Trophoblast cell (in vitro differentiated cells and primary cell): ENCODE measurements at regions not wholly inside any gene's neighbourhood (a gene's known extent, or its start where the extent isn't known, plus 50 kb on each side); places are given as distances from the start of the nearest gene placed in this dataset.
"Not testable (repeated sequence)": the region's sequence is repeated elsewhere in the genome, so short reads cannot be mapped to it uniquely, and the experiment has no call there.

Experiments used
- DNase-seq, 2 donors: peaks; one replicate each; pipeline ENCODE4 v3.0.0-alpha.2; 2016
- H2AFZ ChIP-seq: 2 replicates; pipeline ENCODE4 v1.6.1; 2013; ENCODE audit warnings: low read length, moderate library complexity, mild to moderate bottlenecking; ENCODE audit not compliant: insufficient read depth, poor library complexity
- H2AK5ac ChIP-seq: 2 replicates; pipeline ENCODE4 v1.6.1; 2013; ENCODE audit warnings: mild to moderate bottlenecking, low read length
- H2BK120ac ChIP-seq: 2 replicates; pipeline ENCODE4 v1.6.1; 2013; ENCODE audit warnings: low read length, mild to moderate bottlenecking, moderate library complexity; ENCODE audit not compliant: insufficient read depth, poor library complexity
- H2BK12ac ChIP-seq: 2 replicates; pipeline ENCODE4 v1.6.1; 2013; ENCODE audit warnings: mild to moderate bottlenecking, low read length, moderate library complexity
- H2BK5ac ChIP-seq: 2 replicates; pipeline ENCODE4 v1.6.1; 2013; ENCODE audit warnings: low read length, low read depth, moderate library complexity, mild to moderate bottlenecking; ENCODE audit not compliant: poor library complexity
- H3K14ac ChIP-seq: 2 replicates; pipeline ENCODE4 v1.6.1; 2013; ENCODE audit warnings: mild to moderate bottlenecking, low read length
- H3K18ac ChIP-seq: 2 replicates; pipeline ENCODE4 v1.6.1; 2013; ENCODE audit warnings: mild to moderate bottlenecking, low read length
- H3K23ac ChIP-seq: 2 replicates; pipeline ENCODE4 v1.6.1; 2013; ENCODE audit warnings: low read length
- H3K27ac ChIP-seq: 2 replicates; pipeline ENCODE4 v1.5.1; 2013; ENCODE audit warnings: low read depth, mild to moderate bottlenecking, inconsistent platforms, low read length, moderate library complexity
- H3K27me3 ChIP-seq: 2 replicates; pipeline ENCODE4 v1.6.1; 2013; ENCODE audit warnings: inconsistent platforms, mild to moderate bottlenecking, low read length, moderate library complexity; ENCODE audit not compliant: insufficient read depth
- H3K36me3 ChIP-seq, 2 experiments: 1 replicate in 1 of 2; 2 replicates in 1 of 2; pipeline ENCODE4 v1.6.1; 2013; ENCODE audit warnings: low read length in 2 of 2, mild to moderate bottlenecking in 2 of 2, moderate library complexity in 1 of 2; ENCODE audit not compliant: insufficient read depth in 2 of 2, control insufficient read depth in 1 of 2
- H3K4ac ChIP-seq: 2 replicates; pipeline ENCODE4 v1.6.1; 2013; ENCODE audit warnings: low read depth, mild to moderate bottlenecking, low read length, moderate library complexity
- H3K4me1 ChIP-seq, 2 experiments: 1 replicate in 1 of 2; 2 replicates in 1 of 2; pipeline ENCODE4 v1.6.1; 2013; ENCODE audit warnings: low read length in 2 of 2, mild to moderate bottlenecking in 2 of 2, moderate library complexity in 1 of 2; ENCODE audit not compliant: insufficient read depth in 2 of 2, control insufficient read depth in 1 of 2
- H3K4me2 ChIP-seq: 2 replicates; pipeline ENCODE4 v1.6.1; 2013; ENCODE audit warnings: inconsistent platforms, mild to moderate bottlenecking, low read length, moderate library complexity
- H3K4me3 ChIP-seq: 2 replicates; pipeline ENCODE4 v1.5.1; 2013; ENCODE audit warnings: mild to moderate bottlenecking, low read depth, low read length, inconsistent platforms
- H3K79me1 ChIP-seq: one replicate; pipeline ENCODE4 v1.6.1; 2013; ENCODE audit warnings: low read length
- H3K79me2 ChIP-seq: 2 replicates; pipeline ENCODE4 v1.6.1; 2013; ENCODE audit warnings: low read length, mild to moderate bottlenecking; ENCODE audit not compliant: control insufficient read depth, insufficient read depth, poor library complexity
- H3K9ac ChIP-seq: 2 replicates; pipeline ENCODE4 v1.6.1; 2013; ENCODE audit warnings: mild to moderate bottlenecking, low read length
- H3K9me3 ChIP-seq: 2 replicates; pipeline ENCODE4 v1.6.1; 2013; ENCODE audit warnings: low read depth, mild to moderate bottlenecking, control low read depth, inconsistent platforms, low read length; ENCODE audit not compliant: insufficient read depth
- H4K12ac ChIP-seq: 2 replicates; pipeline ENCODE4 v1.6.1; 2013; ENCODE audit warnings: low read depth, mild to moderate bottlenecking, low read length, moderate library complexity
- H4K8ac ChIP-seq: 2 replicates; pipeline ENCODE4 v1.6.1; 2013; ENCODE audit warnings: low read depth, mild to moderate bottlenecking, low read length, moderate library complexity
- H4K91ac ChIP-seq: one replicate; pipeline ENCODE4 v1.6.1; 2013; ENCODE audit warnings: low read depth, mild to moderate bottlenecking, low read length, moderate library complexity
- WGBS: extraction: QIAGEN DNeasy Blood & Tissue Kit; methylation state at CpG from one replicate; pipeline ENCODE4 v1.1.7; 2013; ENCODE audit warnings: missing lambda C conversion rate; ENCODE audit not compliant: insufficient read length, insufficient coverage; ENCODE audit errors: extremely low coverage; 5-methylcytosine and 5-hydroxymethylcytosine counted together

DNA sequence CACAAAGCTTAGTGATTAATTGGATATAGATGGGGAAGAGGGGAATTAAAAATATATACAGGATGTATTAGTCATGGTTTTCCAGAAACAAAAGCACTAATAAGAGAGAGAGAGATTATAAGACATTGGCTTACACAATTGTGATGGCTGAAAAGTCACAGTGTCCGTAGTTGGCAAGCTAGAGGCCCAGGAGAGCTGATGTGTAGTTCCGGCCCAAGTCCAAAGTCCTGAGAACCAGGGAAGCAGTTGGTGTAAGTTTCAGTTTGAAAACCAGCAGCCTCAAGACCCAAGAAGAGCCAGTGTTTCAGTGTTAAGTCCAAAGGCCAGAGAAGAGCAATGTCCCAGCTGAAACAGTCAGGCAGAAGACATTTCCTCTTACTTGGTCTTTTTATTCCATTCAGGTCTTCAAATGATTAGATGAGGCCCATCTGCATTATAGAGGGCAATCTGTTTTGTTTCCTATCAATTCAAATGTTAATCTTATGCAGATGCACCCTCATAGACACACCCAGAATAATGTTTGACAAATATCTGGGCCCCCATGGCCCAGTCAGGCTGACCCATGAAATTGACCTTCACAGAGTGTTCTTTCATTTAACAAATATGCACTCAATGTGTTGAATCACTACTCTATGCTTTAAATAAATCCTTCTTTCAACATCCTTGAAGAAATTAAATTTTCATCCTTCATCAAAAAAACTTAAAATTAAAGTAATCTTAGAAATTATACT is 67.2 kb upstream of the DIO2 start:
- WGBS: no CpG with 5 or more reads among the region's 2 CpGs

DNA sequence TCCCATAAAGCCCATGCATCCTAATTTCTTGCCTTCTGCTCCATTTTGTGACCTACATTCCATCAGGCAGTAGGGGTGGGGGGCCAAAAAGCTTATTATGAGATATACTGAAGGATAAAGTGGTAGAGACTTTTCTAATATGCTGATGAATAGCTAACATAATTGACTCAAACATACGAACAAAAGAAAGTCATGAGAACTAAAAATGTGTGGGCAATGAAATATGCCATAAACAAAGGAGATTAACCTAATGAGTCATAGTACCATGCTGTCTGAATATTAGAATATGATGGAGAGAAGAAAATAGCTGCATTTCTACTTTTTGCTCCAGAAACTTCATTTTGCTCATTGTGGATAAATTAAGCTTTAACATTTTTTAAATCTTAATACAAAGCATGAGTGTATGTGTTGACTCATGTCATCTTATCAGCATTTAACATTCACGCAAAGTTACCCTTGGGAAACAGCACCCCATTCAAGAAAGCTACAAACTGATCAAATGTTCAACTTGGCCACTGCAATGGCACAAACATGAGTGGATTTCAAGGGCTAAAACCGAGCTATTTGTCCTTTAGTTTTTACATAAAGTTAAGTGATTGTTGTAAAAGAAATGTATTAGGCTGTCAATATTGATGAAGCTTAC is 64.0 kb upstream of the DIO2 start:
- no peak overlapping the region for H3K4ac ChIP-seq
- no peak overlapping the region for H3K4me2 ChIP-seq
- no peak overlapping the region for H2BK12ac ChIP-seq
- no peaks in the 10 kb centered on the region for H3K4me1 ChIP-seq
- H3K27me3 ChIP-seq: no peaks in the 10 kb centered on the region
- no peak overlapping the region for H3K9ac ChIP-seq
- no peak overlapping the region for H3K23ac ChIP-seq
- H3K4me3 ChIP-seq: no peak overlapping the region
- no peak overlapping the region for H4K12ac ChIP-seq
- H3K9me3 ChIP-seq: no peaks in the 10 kb centered on the region
- no peak overlapping the region for H2BK5ac ChIP-seq
- H2AFZ ChIP-seq: no peak overlapping the region
- H3K27ac ChIP-seq: no peak overlapping the region
- WGBS: no CpG with 5 or more reads among the region's 3 CpGs
- H3K18ac ChIP-seq: no peak overlapping the region
- H3K79me2 ChIP-seq: no peaks in the 10 kb centered on the region
- no peak for DNase-seq
- no peak overlapping the region for H2AK5ac ChIP-seq
- no peak overlapping the region for H4K91ac ChIP-seq
- H3K79me1 ChIP-seq: no peaks in the 10 kb centered on the region
- H3K36me3 ChIP-seq: no peaks in the 10 kb centered on the region
- no peak overlapping the region for H2BK120ac ChIP-seq
- no peak overlapping the region for H4K8ac ChIP-seq
- no peak overlapping the region for H3K14ac ChIP-seq

More for the DNA sequence above, 67.2 kb upstream of the DIO2 start:
- Histone ChIP-seq H3K4me3 (no peak overlapping the region), H3K9me3 (no peaks in the 10 kb centered on the region), H3K14ac (no peak overlapping the region), H4K91ac (no peak overlapping the region), H3K23ac (no peak overlapping the region), H2BK5ac (no peak overlapping the region), H3K27ac (no peak overlapping the region), H2BK120ac (no peak overlapping the region), H4K8ac (no peak overlapping the region), H2AFZ (no peak overlapping the region), H3K79me2 (no peaks in the 10 kb centered on the region), H3K4ac (no peak overlapping the region), H3K4me1 (no peaks in the 10 kb centered on the region), H3K9ac (no peak overlapping the region), H3K4me2 (no peak overlapping the region), H3K18ac (no peak overlapping the region), H3K36me3 (no peaks in the 10 kb centered on the region), H3K79me1 (no peaks in the 10 kb centered on the region), H2AK5ac (no peak overlapping the region), H4K12ac (no peak overlapping the region), H3K27me3 (no peaks in the 10 kb centered on the region), H2BK12ac (no peak overlapping the region)
- no peak for DNase-seq

DNA sequence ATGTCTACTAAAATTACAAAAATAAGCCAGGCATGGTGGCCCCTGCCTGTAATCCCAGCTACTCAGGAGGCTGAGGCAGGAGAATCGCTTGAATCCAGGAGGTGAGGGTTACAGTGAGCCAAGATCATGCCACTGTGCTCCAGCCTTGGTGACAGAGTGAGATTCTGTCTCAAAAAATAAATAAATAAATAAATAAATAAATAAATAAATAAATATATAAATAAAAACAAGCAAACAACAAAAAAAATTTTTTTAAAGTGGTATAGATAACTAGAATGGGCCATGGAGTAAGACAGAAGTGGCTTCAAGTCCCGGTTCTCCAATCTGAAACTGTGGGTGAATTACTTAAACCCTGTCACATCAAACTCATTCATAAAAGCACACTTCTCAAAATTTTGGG is 63.0 kb upstream of the DIO2 start:
- H2BK120ac ChIP-seq, H3K36me3 ChIP-seq, H3K14ac ChIP-seq, H4K12ac ChIP-seq, H4K91ac ChIP-seq, H4K8ac ChIP-seq, H3K9ac ChIP-seq, H2BK5ac ChIP-seq, H3K79me1 ChIP-seq, H3K79me2 ChIP-seq, H3K4ac ChIP-seq, H3K23ac ChIP-seq, H2AFZ ChIP-seq, H3K27me3 ChIP-seq, H2BK12ac ChIP-seq, DNase-seq, H3K9me3 ChIP-seq, H3K4me3 ChIP-seq, H3K4me2 ChIP-seq, H3K18ac ChIP-seq, H3K27ac ChIP-seq, H3K4me1 ChIP-seq, H2AK5ac ChIP-seq: not testable (repeated sequence)
- no CpG with 5 or more reads among the region's 2 CpGs for WGBS

DNA sequence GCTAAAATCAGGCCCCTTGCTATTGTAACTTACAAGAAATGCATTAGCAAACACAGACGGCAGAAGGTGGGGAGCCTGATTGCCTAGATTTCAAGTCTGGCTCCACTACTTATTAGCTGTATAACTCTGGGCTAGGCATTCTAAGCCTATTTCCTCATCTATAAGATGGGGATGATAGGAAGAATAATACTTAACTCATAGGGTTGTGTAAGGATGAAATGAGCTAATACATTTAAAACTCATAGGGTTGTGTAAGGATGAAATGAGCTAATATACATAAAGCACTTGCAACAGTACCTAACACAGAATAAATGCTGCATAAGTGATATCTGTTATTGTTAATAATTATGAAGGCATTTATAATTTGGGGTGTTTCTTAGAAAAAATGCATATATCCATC is 60.1 kb upstream of the DIO2 start:
- no peak overlapping the region for H3K23ac ChIP-seq
- no peaks in the 10 kb centered on the region for H3K27me3 ChIP-seq
- no peaks in the 10 kb centered on the region for H3K79me1 ChIP-seq
- no peak overlapping the region for H4K8ac ChIP-seq
- H3K4ac ChIP-seq: no peak overlapping the region
- no peak overlapping the region for H2AFZ ChIP-seq
- H4K91ac ChIP-seq: no peak overlapping the region
- no peak overlapping the region for H3K27ac ChIP-seq
- H2AK5ac ChIP-seq: no peak overlapping the region
- no peak overlapping the region for H4K12ac ChIP-seq
- DNase-seq: no peak
- H3K79me2 ChIP-seq: no peaks in the 10 kb centered on the region
- no peak overlapping the region for H3K4me3 ChIP-seq
- H3K18ac ChIP-seq: no peak overlapping the region
- no CpG with 5 or more reads among the region's 1 CpG for WGBS
- H3K14ac ChIP-seq: no peak overlapping the region
- H3K9me3 ChIP-seq: no peaks in the 10 kb centered on the region
- no peak overlapping the region for H2BK5ac ChIP-seq
- H3K36me3 ChIP-seq: no peaks in the 10 kb centered on the region
- H3K4me1 ChIP-seq: no peaks in the 10 kb centered on the region
- H3K4me2 ChIP-seq: no peak overlapping the region
- H2BK12ac ChIP-seq: no peak overlapping the region
- H3K9ac ChIP-seq: no peak overlapping the region
- no peak overlapping the region for H2BK120ac ChIP-seq
